H1 (cell line): ENCODE measurements at regions not wholly inside any gene's neighbourhood (a gene's known extent, or its start where the extent isn't known, plus 50 kb on each side); places are given as distances from the start of the nearest gene placed in this dataset.

Experiments
- ASH2L ChIP-seq: fragments of 200-600, 300-600 bp; sonication (generic); IDR thresholded peaks from one replicate; pipeline ENCODE4 v1.7.1; 2017; ENCODE audit warnings: low read length
- GABPA ChIP-seq: IDR thresholded peaks from 2 replicates; pipeline ENCODE4 v1.6.1; 2011; ENCODE audit warnings: mild to moderate bottlenecking, low read length, moderate library complexity, borderline replicate concordance; ENCODE audit not compliant: insufficient read depth
- JUND ChIP-seq: IDR thresholded peaks from 2 replicates; pipeline ENCODE4 v1.6.1; 2011; ENCODE audit warnings: mild to moderate bottlenecking, improper control_type of control experiment, low read length
- MAFK ChIP-seq: IDR thresholded peaks from 2 replicates; pipeline ENCODE4 v1.6.1; 2012; ENCODE audit warnings: low read depth, mild to moderate bottlenecking, improper control_type of control experiment, low read length
- POU5F1 ChIP-seq: IDR thresholded peaks from 2 replicates; pipeline ENCODE4 v1.6.1; 2011; ENCODE audit warnings: low read depth, mild to moderate bottlenecking, low read length, moderate library complexity
- SRF ChIP-seq: IDR thresholded peaks from 2 replicates; pipeline ENCODE4 v1.6.1; 2011; ENCODE audit warnings: mild to moderate bottlenecking, low read depth, low read length, moderate library complexity

DNA sequence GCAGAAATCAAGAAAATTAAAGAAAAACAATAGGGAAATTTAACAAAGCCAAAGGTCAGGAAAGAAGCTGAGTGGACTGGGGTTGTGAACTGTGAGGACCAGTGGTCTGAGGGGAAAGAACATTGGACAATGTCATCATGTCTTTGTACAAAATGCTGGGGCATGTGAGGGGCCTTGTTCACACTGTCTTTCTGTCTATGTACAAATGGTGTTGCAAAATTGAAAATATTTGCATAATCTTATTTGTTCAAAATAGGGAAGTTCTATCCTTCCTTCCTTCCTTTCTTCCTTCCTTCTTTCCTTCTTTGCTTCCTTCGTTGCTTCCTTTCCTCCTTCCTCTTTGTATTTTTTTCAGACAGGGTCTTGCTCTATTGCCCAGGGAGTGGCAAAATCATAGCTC is 79.2 kb upstream of the SCEL start (continued):
- TF ChIP-seq POU5F1: no peak
- no peak for TF ChIP-seq GABPA
- no peak for TF ChIP-seq ASH2L
- TF ChIP-seq MAFK: no peak
- TF ChIP-seq JUND: no peak
- no peak for TF ChIP-seq SRF
